ENCODE measurements at regions not wholly inside any gene's neighbourhood (a gene's known extent, or its start where the extent isn't known, plus 50 kb on each side); places are given as distances from the start of the nearest gene placed in this dataset.

DNA sequence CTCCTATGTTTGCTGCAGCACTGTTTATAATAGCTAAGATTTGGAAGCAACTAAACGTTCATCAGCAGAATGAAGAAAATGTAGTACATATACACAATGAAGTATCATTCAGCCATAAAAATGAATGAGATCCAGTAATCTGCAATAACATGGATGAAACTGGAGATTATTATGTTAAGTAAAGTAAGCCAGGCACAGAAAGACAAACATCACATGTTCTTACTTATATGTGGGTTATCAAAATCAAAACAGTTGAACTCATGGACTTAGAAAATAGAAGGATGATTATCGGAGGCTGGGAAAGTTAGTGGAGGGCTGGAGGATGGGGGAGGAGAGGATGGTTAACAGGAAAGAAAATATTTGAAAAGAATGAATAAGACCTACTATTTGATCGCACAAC is 1017.6 kb downstream of the KCNT2 start:
- peaks cover 0 to 16% (median 3%) of the 10 kb centered on the region in 7 donors for H3K9me3 Mint-ChIP-seq
- H3K27me3 Mint-ChIP-seq: no peaks in the 10 kb centered on the region
- DNase-seq (no peak), ATAC-seq (ENCODE audit: low read depth in 2 of 2) (no peak)
- Histone ChIP-seq H3K9me3 (ENCODE audit: control insufficient read depth in 2 of 2, low read length in 2 of 2) (peaks cover 0 to 2% of the 10 kb centered on the region in 2 experiments), H3K36me3 (ENCODE audit: control insufficient read depth, insufficient read depth, low read length) (no peaks in the 10 kb centered on the region), H3K4me3 (ENCODE audit: low read depth, low read length) (no peak overlapping the region), H3K27me3 (ENCODE audit: control insufficient read depth, insufficient read depth, low read length) (no peaks in the 10 kb centered on the region), H3K4me1 (ENCODE audit: control insufficient read depth, insufficient read depth, low read length, poor library complexity, severe bottlenecking) (no peaks in the 10 kb centered on the region), H3K27ac (ENCODE audit: insufficient read depth, low read length, poor library complexity, severe bottlenecking) (no peak overlapping the region)
- H3K36me3 Mint-ChIP-seq: no peaks in the 10 kb centered on the region
- H3K4me1 Mint-ChIP-seq: no peaks in the 10 kb centered on the region
- H3K27ac Mint-ChIP-seq: no peak overlapping the region
- H3K4me3 Mint-ChIP-seq: no peak overlapping the region

DNA sequence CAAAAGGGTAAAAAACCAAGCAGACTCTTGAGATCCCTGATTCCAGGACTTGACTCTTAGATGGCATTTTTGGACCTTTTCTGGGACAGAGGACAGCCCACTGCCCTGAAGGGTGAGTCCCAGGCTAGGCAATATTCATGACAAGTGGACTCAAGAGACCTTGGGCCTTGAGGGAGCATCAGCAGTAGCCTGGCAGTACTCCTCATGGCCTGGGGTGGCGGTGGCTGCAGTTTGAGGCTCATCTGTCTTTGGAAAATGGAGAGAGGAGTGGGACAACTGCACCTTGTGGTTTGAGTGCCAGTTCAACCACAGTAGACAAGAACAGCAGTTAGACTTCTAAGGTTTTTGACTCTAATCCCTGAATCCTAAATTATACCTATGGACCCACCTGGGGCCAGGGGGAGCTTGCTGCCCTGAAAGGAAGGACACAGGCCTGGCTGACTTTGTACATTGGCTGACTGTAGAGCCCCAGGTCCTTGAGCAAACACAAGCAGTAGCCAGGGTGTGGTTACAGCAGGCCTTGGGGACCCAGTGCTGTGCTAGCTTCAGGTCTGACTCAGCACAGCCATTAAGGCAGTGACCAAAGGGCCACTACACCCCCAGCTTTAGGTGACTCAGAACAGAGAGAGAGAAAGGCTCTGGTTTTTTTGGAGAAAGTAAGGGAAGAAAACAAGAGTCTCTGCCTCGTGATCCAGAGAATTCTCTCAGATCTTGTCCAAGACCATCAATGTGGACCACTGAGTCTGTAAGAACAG is 1023.2 kb downstream of the KCNT2 start:
- peaks cover 0 to 23% (median 0%) of the 10 kb centered on the region in 7 donors for H3K9me3 Mint-ChIP-seq
- no peaks in the 10 kb centered on the region for H3K4me1 Mint-ChIP-seq
- ATAC-seq (ENCODE audit: low read depth in 2 of 2): no peak
- Histone ChIP-seq H3K4me3 (ENCODE audit: low read depth, low read length) (no peak overlapping the region), H3K27ac (ENCODE audit: insufficient read depth, low read length, poor library complexity, severe bottlenecking) (no peak overlapping the region), H3K9me3 (ENCODE audit: control insufficient read depth in 2 of 2, low read length in 2 of 2) (peaks cover 0 to 2% of the 10 kb centered on the region in 2 experiments), H3K27me3 (ENCODE audit: control insufficient read depth, insufficient read depth, low read length) (no peaks in the 10 kb centered on the region), H3K36me3 (ENCODE audit: control insufficient read depth, insufficient read depth, low read length) (no peaks in the 10 kb centered on the region), H3K4me1 (ENCODE audit: control insufficient read depth, insufficient read depth, low read length, poor library complexity, severe bottlenecking) (no peaks in the 10 kb centered on the region)
- H3K27me3 Mint-ChIP-seq: no peaks in the 10 kb centered on the region
- no peak overlapping the region for H3K27ac Mint-ChIP-seq
- H3K4me3 Mint-ChIP-seq: no peak overlapping the region
- DNase-seq: no peak
- no peaks in the 10 kb centered on the region for H3K36me3 Mint-ChIP-seq

DNA sequence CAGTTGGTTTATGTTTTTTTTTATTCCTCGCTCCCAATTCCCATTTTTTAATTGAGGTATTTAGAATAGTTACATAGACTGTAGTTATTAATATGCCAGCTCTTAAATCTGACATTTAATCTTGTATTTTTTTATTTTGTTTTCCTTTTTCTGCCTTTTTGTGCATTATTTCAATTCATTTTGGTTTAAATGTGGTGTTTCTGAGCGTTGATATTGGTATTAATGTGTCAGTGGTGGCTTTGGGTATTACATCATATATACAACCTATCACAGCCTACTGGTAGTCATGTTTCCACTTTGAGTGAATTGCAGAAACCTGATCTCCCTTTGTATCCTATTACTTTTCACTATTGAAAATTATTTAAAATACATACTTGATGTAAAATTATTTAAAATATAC is 1027.3 kb downstream of the KCNT2 start:
- H3K4me1 ChIP-seq (ENCODE audit: control insufficient read depth, insufficient read depth, low read length, poor library complexity, severe bottlenecking): no peaks in the 10 kb centered on the region
- no peaks in the 10 kb centered on the region for H3K27me3 ChIP-seq (ENCODE audit: control insufficient read depth, insufficient read depth, low read length)
- Mint-ChIP-seq H3K4me1 (no peaks in the 10 kb centered on the region), H3K27me3 (no peaks in the 10 kb centered on the region), H3K36me3 (no peaks in the 10 kb centered on the region), H3K27ac (no peak overlapping the region), H3K9me3 (peaks cover 0 to 10% (median 1%) of the 10 kb centered on the region in 7 donors), H3K4me3 (no peak overlapping the region)
- H3K9me3 ChIP-seq (ENCODE audit: control insufficient read depth in 2 of 2, low read length in 2 of 2): peaks cover 0 to 1% of the 10 kb centered on the region in 2 experiments
- H3K36me3 ChIP-seq (ENCODE audit: control insufficient read depth, insufficient read depth, low read length): no peaks in the 10 kb centered on the region
- no peak overlapping the region for H3K4me3 ChIP-seq (ENCODE audit: low read depth, low read length)
- no peak overlapping the region for H3K27ac ChIP-seq (ENCODE audit: insufficient read depth, low read length, poor library complexity, severe bottlenecking)
- ATAC-seq (ENCODE audit: low read depth in 2 of 2): no peak
- no peak for DNase-seq

DNA sequence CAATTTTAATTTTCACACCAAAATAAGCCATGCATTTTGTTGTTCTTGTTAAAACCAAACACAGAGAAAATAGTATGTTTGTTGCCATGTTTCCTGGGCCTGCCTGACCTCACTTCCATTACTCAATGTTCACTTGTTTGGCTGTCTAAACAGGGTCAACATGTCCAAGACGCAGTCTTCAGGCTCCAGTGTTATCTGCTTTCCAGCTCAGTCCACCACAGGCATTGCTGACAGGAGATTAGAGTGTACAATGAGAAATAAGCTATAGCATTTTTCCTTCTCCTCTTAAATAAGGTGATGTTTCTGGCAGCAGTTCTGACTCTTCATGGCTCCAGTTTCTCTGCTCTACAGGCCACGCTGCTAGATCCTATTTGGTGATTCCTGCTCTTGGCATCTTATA is 1030.5 kb downstream of the KCNT2 start:
- Mint-ChIP-seq H3K4me1 (no peaks in the 10 kb centered on the region), H3K9me3 (peaks cover 0 to 9% (median 2%) of the 10 kb centered on the region in 7 donors), H3K4me3 (no peak overlapping the region)

DNA sequence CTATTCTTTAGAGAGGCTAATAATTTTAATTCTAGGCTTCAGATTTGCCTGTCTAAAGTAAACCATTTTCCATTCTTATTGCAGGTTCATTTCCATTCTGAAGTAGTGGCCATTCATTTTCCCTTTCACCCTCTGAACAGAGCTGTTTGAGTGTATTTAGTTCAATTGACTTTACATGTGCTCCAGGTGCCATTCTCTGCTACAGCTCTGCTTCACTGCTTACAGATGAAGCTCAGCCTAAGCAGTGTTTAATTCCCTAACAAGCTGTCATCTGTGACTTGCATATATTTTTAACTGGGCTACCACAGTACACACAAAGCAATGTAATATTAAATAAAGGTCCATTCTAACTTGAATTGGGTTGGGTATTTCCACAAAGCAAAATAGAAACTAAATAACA is 1031.6 kb downstream of the KCNT2 start:
- no peak overlapping the region for H3K4me3 ChIP-seq (ENCODE audit: low read depth, low read length)
- no peaks in the 10 kb centered on the region for H3K36me3 ChIP-seq (ENCODE audit: control insufficient read depth, insufficient read depth, low read length)
- H3K9me3 ChIP-seq (ENCODE audit: control insufficient read depth in 2 of 2, low read length in 2 of 2): no peaks in the 10 kb centered on the region
- Mint-ChIP-seq H3K27ac (no peak overlapping the region), H3K4me1 (no peaks in the 10 kb centered on the region), H3K27me3 (no peaks in the 10 kb centered on the region), H3K4me3 (no peak overlapping the region), H3K9me3 (peaks cover 0 to 9% (median 3%) of the 10 kb centered on the region in 7 donors), H3K36me3 (no peaks in the 10 kb centered on the region)
- no peaks in the 10 kb centered on the region for H3K27me3 ChIP-seq (ENCODE audit: control insufficient read depth, insufficient read depth, low read length)
- H3K4me1 ChIP-seq (ENCODE audit: control insufficient read depth, insufficient read depth, low read length, poor library complexity, severe bottlenecking): no peaks in the 10 kb centered on the region
- DNase-seq (no peak), ATAC-seq (ENCODE audit: low read depth in 2 of 2) (no peak)
- no peak overlapping the region for H3K27ac ChIP-seq (ENCODE audit: insufficient read depth, low read length, poor library complexity, severe bottlenecking)

More for the DNA sequence above, 1030.5 kb downstream of the KCNT2 start:
- Histone ChIP-seq H3K36me3 (ENCODE audit: control insufficient read depth, insufficient read depth, low read length) (no peaks in the 10 kb centered on the region), H3K27ac (ENCODE audit: insufficient read depth, low read length, poor library complexity, severe bottlenecking) (no peak overlapping the region), H3K4me3 (ENCODE audit: low read depth, low read length) (no peak overlapping the region), H3K9me3 (ENCODE audit: control insufficient read depth in 2 of 2, low read length in 2 of 2) (no peaks in the 10 kb centered on the region), H3K27me3 (ENCODE audit: control insufficient read depth, insufficient read depth, low read length) (no peaks in the 10 kb centered on the region), H3K4me1 (ENCODE audit: control insufficient read depth, insufficient read depth, low read length, poor library complexity, severe bottlenecking) (no peaks in the 10 kb centered on the region)
- Mint-ChIP-seq H3K27ac (no peak overlapping the region), H3K27me3 (no peaks in the 10 kb centered on the region), H3K36me3 (no peaks in the 10 kb centered on the region)
- DNase-seq: no peak
- no peak for ATAC-seq (ENCODE audit: low read depth in 2 of 2)

DNA sequence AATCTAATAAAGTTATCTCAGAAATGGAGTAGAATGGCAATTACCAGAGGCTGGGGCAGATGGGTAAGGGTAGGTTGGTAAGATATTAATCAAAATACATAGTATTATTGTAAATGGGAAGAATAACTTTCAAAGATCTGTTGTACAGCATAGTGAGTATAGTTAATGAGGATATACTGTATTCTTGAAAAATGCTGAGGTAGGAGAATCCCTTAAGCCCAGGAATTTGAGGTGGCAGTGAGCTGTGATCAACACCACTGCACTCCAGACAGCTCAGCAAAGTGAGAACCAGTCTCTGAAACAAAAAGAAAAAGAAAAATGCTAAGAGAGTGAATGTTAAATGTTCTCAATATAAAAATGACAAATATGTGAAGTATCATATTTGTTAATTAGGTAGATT is 1033.7 kb downstream of the KCNT2 start:
- Mint-ChIP-seq H3K4me3 (no peak overlapping the region), H3K27me3 (no peaks in the 10 kb centered on the region), H3K27ac (no peak overlapping the region), H3K9me3 (peaks cover 0 to 9% (median 3%) of the 10 kb centered on the region in 7 donors), H3K36me3 (no peaks in the 10 kb centered on the region), H3K4me1 (no peaks in the 10 kb centered on the region)
- Histone ChIP-seq H3K4me1 (ENCODE audit: control insufficient read depth, insufficient read depth, low read length, poor library complexity, severe bottlenecking) (no peaks in the 10 kb centered on the region), H3K36me3 (ENCODE audit: control insufficient read depth, insufficient read depth, low read length) (no peaks in the 10 kb centered on the region), H3K27me3 (ENCODE audit: control insufficient read depth, insufficient read depth, low read length) (no peaks in the 10 kb centered on the region), H3K9me3 (ENCODE audit: control insufficient read depth in 2 of 2, low read length in 2 of 2) (no peaks in the 10 kb centered on the region), H3K4me3 (ENCODE audit: low read depth, low read length) (no peak overlapping the region), H3K27ac (ENCODE audit: insufficient read depth, low read length, poor library complexity, severe bottlenecking) (no peak overlapping the region)
- ATAC-seq (ENCODE audit: low read depth in 2 of 2) (no peak), DNase-seq (no peak)

DNA sequence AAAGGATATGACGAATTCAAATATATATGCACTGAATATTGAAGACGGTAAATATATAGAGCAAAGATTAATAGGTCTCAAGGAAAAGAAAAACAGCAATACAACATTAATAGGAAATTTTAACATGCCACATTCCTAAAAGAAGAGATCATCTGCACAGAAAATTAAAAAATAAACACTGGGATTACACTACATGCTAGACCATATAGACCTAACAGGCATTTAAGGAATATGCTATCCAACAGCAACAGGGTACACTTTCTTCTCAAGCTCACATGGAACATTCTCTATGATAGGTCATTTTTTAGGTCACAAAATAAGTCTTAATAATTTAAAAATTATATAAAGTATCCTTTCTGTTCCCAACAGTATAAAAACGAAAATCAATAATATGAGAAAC is 1038.3 kb downstream of the KCNT2 start:
- H3K27ac ChIP-seq (ENCODE audit: insufficient read depth, low read length, poor library complexity, severe bottlenecking): no peak overlapping the region
- H3K9me3 ChIP-seq (ENCODE audit: control insufficient read depth in 2 of 2, low read length in 2 of 2): no peaks in the 10 kb centered on the region
- no peak for DNase-seq
- no peak overlapping the region for H3K27ac Mint-ChIP-seq
- no peak for ATAC-seq (ENCODE audit: low read depth in 2 of 2)
- no peaks in the 10 kb centered on the region for H3K4me1 ChIP-seq (ENCODE audit: control insufficient read depth, insufficient read depth, low read length, poor library complexity, severe bottlenecking)
- peaks cover 0 to 7% (median 2%) of the 10 kb centered on the region in 7 donors for H3K9me3 Mint-ChIP-seq
- H3K36me3 Mint-ChIP-seq: no peaks in the 10 kb centered on the region
- H3K4me1 Mint-ChIP-seq: no peaks in the 10 kb centered on the region
- no peak overlapping the region for H3K4me3 Mint-ChIP-seq
- no peaks in the 10 kb centered on the region for H3K27me3 Mint-ChIP-seq
- H3K36me3 ChIP-seq (ENCODE audit: control insufficient read depth, insufficient read depth, low read length): no peaks in the 10 kb centered on the region
- no peak overlapping the region for H3K4me3 ChIP-seq (ENCODE audit: low read depth, low read length)
- no peaks in the 10 kb centered on the region for H3K27me3 ChIP-seq (ENCODE audit: control insufficient read depth, insufficient read depth, low read length)

DNA sequence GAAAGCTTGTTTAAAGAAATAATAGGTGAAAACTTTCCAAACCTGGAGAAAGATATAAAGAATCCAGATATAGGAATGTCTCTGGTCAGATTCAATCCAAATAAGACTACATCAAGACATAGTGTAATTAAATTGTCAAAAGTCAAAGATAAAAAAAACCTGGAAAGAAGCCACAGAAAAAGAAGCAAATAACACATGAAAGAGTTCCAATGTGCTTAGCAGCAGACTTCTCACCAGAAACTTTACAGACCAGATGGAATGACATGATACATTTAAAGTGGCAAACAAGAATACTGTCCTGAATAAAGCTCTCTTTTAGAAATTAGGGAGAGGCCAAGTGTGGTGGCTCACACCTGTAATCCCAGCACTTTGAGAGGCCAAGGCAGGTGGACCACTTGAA is 1039.9 kb downstream of the KCNT2 start:
- Mint-ChIP-seq H3K27ac (no peak overlapping the region), H3K4me3 (no peak overlapping the region), H3K4me1 (no peaks in the 10 kb centered on the region), H3K9me3 (peaks cover 0 to 7% (median 0%) of the 10 kb centered on the region in 7 donors), H3K27me3 (no peaks in the 10 kb centered on the region), H3K36me3 (no peaks in the 10 kb centered on the region)
- H3K36me3 ChIP-seq (ENCODE audit: control insufficient read depth, insufficient read depth, low read length): no peaks in the 10 kb centered on the region
- H3K27ac ChIP-seq (ENCODE audit: insufficient read depth, low read length, poor library complexity, severe bottlenecking): no peak overlapping the region
- ATAC-seq (ENCODE audit: low read depth in 2 of 2): no peak
- H3K4me1 ChIP-seq (ENCODE audit: control insufficient read depth, insufficient read depth, low read length, poor library complexity, severe bottlenecking): no peaks in the 10 kb centered on the region
- no peaks in the 10 kb centered on the region for H3K9me3 ChIP-seq (ENCODE audit: control insufficient read depth in 2 of 2, low read length in 2 of 2)
- DNase-seq: no peak
- no peaks in the 10 kb centered on the region for H3K27me3 ChIP-seq (ENCODE audit: control insufficient read depth, insufficient read depth, low read length)
- no peak overlapping the region for H3K4me3 ChIP-seq (ENCODE audit: low read depth, low read length)

Measured in CD4-positive, CD25-positive, alpha-beta regulatory T cell (primary cell).